K562 (cell line): ENCODE measurements at regions not wholly inside any gene's neighbourhood (a gene's known extent, or its start where the extent isn't known, plus 50 kb on each side); places are given as distances from the start of the nearest gene placed in this dataset.
"Not testable (repeated sequence)": the region's sequence is repeated elsewhere in the genome, so short reads cannot be mapped to it uniquely, and the experiment has no call there.

Source experiments
- FOXK2 ChIP-seq, 2 experiments: fragments of 450-650 bp; IDR thresholded peaks in 1 of 2; conservative IDR thresholded peaks in 1 of 2; 2 replicates each; pipeline ENCODE4 v1.6.1; 2016; ENCODE audit warnings: low read depth in 2 of 2, mild to moderate bottlenecking in 1 of 2
- TF ChIP-seq, protein P1 (sequence below): fragments of 250-450 bp; sonication (Bioruptor Pico); IDR thresholded peaks from 2 replicates; pipeline ENCODE4 v1.4.0; 2020
- TF ChIP-seq, protein P2 (sequence below): sonication (generic); formaldehyde crosslinking; IDR thresholded peaks from 2 replicates; pipeline ENCODE4 v1.4.0; 2020; ENCODE audit warnings: mild to moderate bottlenecking, missing genetic modification reagents

DNA sequence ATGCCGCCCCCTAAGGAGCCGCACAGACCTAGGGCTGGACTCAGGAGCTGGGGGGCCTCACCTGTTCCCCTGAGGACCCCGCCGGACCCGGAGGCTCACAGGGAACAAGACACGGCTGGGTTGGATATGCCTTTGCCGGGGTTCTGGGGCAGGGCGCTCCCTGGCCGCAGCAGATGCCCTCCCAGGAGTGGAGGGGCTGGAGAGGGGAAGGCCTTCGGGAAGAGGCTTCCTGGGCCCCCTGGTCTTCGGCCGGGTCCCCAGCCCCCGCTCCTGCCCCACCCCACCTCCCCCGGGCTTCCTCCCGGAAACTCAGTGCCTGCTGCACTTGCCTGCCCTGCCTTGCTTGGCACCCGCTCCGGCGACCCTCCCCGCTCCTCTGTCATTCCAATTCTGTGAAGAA is 91.6 kb downstream of the LACC1 start:
- TF ChIP-seq, protein P1, sequence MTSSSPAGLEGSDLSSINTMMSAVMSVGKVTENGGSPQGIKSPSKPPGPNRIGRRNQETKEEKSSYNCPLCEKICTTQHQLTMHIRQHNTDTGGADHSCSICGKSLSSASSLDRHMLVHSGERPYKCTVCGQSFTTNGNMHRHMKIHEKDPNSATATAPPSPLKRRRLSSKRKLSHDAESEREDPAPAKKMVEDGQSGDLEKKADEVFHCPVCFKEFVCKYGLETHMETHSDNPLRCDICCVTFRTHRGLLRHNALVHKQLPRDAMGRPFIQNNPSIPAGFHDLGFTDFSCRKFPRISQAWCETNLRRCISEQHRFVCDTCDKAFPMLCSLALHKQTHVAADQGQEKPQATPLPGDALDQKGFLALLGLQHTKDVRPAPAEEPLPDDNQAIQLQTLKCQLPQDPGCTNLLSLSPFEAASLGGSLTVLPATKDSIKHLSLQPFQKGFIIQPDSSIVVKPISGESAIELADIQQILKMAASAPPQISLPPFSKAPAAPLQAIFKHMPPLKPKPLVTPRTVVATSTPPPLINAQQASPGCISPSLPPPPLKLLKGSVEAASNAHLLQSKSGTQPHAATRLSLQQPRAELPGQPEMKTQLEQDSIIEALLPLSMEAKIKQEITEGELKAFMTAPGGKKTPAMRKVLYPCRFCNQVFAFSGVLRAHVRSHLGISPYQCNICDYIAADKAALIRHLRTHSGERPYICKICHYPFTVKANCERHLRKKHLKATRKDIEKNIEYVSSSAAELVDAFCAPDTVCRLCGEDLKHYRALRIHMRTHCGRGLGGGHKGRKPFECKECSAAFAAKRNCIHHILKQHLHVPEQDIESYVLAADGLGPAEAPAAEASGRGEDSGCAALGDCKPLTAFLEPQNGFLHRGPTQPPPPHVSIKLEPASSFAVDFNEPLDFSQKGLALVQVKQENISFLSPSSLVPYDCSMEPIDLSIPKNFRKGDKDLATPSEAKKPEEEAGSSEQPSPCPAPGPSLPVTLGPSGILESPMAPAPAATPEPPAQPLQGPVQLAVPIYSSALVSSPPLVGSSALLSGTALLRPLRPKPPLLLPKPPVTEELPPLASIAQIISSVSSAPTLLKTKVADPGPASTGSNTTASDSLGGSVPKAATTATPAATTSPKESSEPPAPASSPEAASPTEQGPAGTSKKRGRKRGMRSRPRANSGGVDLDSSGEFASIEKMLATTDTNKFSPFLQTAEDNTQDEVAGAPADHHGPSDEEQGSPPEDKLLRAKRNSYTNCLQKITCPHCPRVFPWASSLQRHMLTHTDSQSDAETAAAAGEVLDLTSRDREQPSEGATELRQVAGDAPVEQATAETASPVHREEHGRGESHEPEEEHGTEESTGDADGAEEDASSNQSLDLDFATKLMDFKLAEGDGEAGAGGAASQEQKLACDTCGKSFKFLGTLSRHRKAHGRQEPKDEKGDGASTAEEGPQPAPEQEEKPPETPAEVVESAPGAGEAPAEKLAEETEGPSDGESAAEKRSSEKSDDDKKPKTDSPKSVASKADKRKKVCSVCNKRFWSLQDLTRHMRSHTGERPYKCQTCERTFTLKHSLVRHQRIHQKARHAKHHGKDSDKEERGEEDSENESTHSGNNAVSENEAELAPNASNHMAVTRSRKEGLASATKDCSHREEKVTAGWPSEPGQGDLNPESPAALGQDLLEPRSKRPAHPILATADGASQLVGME (CRISPR knock-in tag), result not testable (repeated sequence)
- TF ChIP-seq FOXK2 (conservative IDR thresholded peaks at IDR 0.05 in 1 of 2, IDR thresholded peaks at IDR 0.05 in 1 of 2; ENCODE audit: low read depth in 2 of 2), result not testable (repeated sequence)
- TF ChIP-seq, protein P2, sequence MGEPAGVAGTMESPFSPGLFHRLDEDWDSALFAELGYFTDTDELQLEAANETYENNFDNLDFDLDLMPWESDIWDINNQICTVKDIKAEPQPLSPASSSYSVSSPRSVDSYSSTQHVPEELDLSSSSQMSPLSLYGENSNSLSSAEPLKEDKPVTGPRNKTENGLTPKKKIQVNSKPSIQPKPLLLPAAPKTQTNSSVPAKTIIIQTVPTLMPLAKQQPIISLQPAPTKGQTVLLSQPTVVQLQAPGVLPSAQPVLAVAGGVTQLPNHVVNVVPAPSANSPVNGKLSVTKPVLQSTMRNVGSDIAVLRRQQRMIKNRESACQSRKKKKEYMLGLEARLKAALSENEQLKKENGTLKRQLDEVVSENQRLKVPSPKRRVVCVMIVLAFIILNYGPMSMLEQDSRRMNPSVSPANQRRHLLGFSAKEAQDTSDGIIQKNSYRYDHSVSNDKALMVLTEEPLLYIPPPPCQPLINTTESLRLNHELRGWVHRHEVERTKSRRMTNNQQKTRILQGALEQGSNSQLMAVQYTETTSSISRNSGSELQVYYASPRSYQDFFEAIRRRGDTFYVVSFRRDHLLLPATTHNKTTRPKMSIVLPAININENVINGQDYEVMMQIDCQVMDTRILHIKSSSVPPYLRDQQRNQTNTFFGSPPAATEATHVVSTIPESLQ, result not testable (repeated sequence)
